Osteocyte (in vitro differentiated cells): ENCODE measurements at regions not wholly inside any gene's neighbourhood (a gene's known extent, or its start where the extent isn't known, plus 50 kb on each side); places are given as distances from the start of the nearest gene placed in this dataset.

Experiments
- DNase-seq: peaks from one replicate; pipeline ENCODE4 v3.0.0; 2021; ENCODE audit warnings: mixed read lengths; ENCODE audit not compliant: unreplicated experiment; ENCODE audit errors: extremely low spot score
- H3K27ac Mint-ChIP-seq: one replicate; pipeline ENCODE4 v1.8.0; 2021; ENCODE audit warnings: mild to moderate bottlenecking, mixed read lengths; ENCODE audit not compliant: unreplicated experiment
- H3K27me3 Mint-ChIP-seq: one replicate; pipeline ENCODE4 v1.8.0; 2021; ENCODE audit warnings: mixed read lengths; ENCODE audit not compliant: unreplicated experiment
- H3K36me3 Mint-ChIP-seq: one replicate; pipeline ENCODE4 v1.8.0; 2021; ENCODE audit warnings: mixed read lengths; ENCODE audit not compliant: unreplicated experiment
- H3K4me1 Mint-ChIP-seq: one replicate; pipeline ENCODE4 v1.8.0; 2021; ENCODE audit warnings: mixed read lengths; ENCODE audit not compliant: unreplicated experiment
- H3K4me3 Mint-ChIP-seq: one replicate; pipeline ENCODE4 v1.8.0; 2021; ENCODE audit warnings: mild to moderate bottlenecking, moderate library complexity, mixed read lengths; ENCODE audit not compliant: unreplicated experiment
- H3K9me3 Mint-ChIP-seq: one replicate; pipeline ENCODE4 v1.8.0; 2021; ENCODE audit warnings: mixed read lengths; ENCODE audit not compliant: unreplicated experiment
- CTCF ChIP-seq: fragments of 200-600 bp; sonication (generic); IDR thresholded peaks from 2 replicates; pipeline ENCODE4 v1.5.0; 2021; ENCODE audit warnings: antibody characterized with exemption, mild to moderate bottlenecking, moderate library complexity

GRCh38 chr1:69077633-69078032 is 490.1 kb upstream of the LRRC7 start:
- Mint-ChIP-seq H3K36me3 (no peaks in the 10 kb centered on the region), H3K27me3 (no peaks in the 10 kb centered on the region), H3K9me3 (no peaks in the 10 kb centered on the region), H3K27ac (no peak overlapping the region), H3K4me1 (peaks cover 11% of the 10 kb centered on the region), H3K4me3 (no peak overlapping the region)
- no peak for TF ChIP-seq CTCF
- DNase-seq = no peak

- Mint-ChIP-seq H3K27me3 (peaks cover 3% of the 10 kb centered on the region), H3K4me3 (no peak overlapping the region), H3K4me1 (peaks cover 13% of the 10 kb centered on the region), H3K36me3 (no peaks in the 10 kb centered on the region), H3K9me3 (no peaks in the 10 kb centered on the region), H3K27ac (no peak overlapping the region)
- DNase-seq = no peak
- no peak for TF ChIP-seq CTCF
These were observed 486.1 kb upstream of the LRRC7 start for GRCh38 chr1:69081668-69082067.

- H3K9me3 Mint-ChIP-seq = no peaks in the 10 kb centered on the region
- no peak for TF ChIP-seq CTCF
- H3K4me1 Mint-ChIP-seq = peaks cover 13% of the 10 kb centered on the region
These were observed 485.4 kb upstream of the LRRC7 start for GRCh38 chr1:69082312-69082711.

GRCh38 chr1:69086148-69086547 is 481.6 kb upstream of the LRRC7 start:
- Mint-ChIP-seq H3K27ac (no peak overlapping the region), H3K4me3 (no peak overlapping the region), H3K4me1 (peaks cover 13% of the 10 kb centered on the region), H3K9me3 (peaks cover 7% of the 10 kb centered on the region), H3K27me3 (peaks cover 12% of the 10 kb centered on the region), H3K36me3 (no peaks in the 10 kb centered on the region)
- no peak for TF ChIP-seq CTCF
- DNase-seq = no peak

More at GRCh38 chr1:69082312-69082711, 485.4 kb upstream of the LRRC7 start:
- no peaks in the 10 kb centered on the region for H3K36me3 Mint-ChIP-seq
- peaks cover 4% of the 10 kb centered on the region for H3K27me3 Mint-ChIP-seq
- no peak overlapping the region for H3K4me3 Mint-ChIP-seq
- no peak for DNase-seq
- no peak overlapping the region for H3K27ac Mint-ChIP-seq

GRCh38 chr1:69088571-69088970 is 479.2 kb upstream of the LRRC7 start:
- no peak for DNase-seq
- Mint-ChIP-seq H3K27ac (no peak overlapping the region), H3K4me1 (no peaks in the 10 kb centered on the region), H3K36me3 (no peaks in the 10 kb centered on the region), H3K27me3 (peaks cover 9% of the 10 kb centered on the region), H3K9me3 (peaks cover 7% of the 10 kb centered on the region), H3K4me3 (no peak overlapping the region)
- no peak for TF ChIP-seq CTCF
